ENCODE measurements at regions not wholly inside any gene's neighbourhood (a gene's known extent, or its start where the extent isn't known, plus 50 kb on each side); places are given as distances from the start of the nearest gene placed in this dataset.

GRCh38 chr9:18118268-18118667 is 355.7 kb upstream of the ADAMTSL1 start:
- Histone ChIP-seq H3K4me3 (no peak overlapping the region), H3K36me3 (no peaks in the 10 kb centered on the region), H3K27me3 (no peaks in the 10 kb centered on the region), H3K9me3 (no peaks in the 10 kb centered on the region), H3K4me1 (no peaks in the 10 kb centered on the region), H3K27ac (no peak overlapping the region)
- TF ChIP-seq POLR2AphosphoS5 (IDR thresholded peaks at IDR 0.05) (no peak), CTCF (IDR thresholded peaks at IDR 0.05) (no peak), POLR2A (IDR thresholded peaks at IDR 0.05) (no peak)
- intact Hi-C loops (cut with DNase I; ENCODE audit: low total_unique reads): no loop called here
- no peak for DNase-seq (ENCODE audit: low spot score in 2 of 2)

- Histone ChIP-seq H3K36me3 (no peaks in the 10 kb centered on the region), H3K27me3 (no peaks in the 10 kb centered on the region), H3K4me3 (no peak overlapping the region), H3K9me3 (no peaks in the 10 kb centered on the region), H3K4me1 (no peaks in the 10 kb centered on the region), H3K27ac (no peak overlapping the region)
- intact Hi-C loops (cut with DNase I; ENCODE audit: low total_unique reads): no loop called here
- DNase-seq (ENCODE audit: low spot score in 2 of 2): no peak
- TF ChIP-seq POLR2AphosphoS5 (IDR thresholded peaks at IDR 0.05) (no peak), POLR2A (IDR thresholded peaks at IDR 0.05) (no peak), CTCF (IDR thresholded peaks at IDR 0.05) (no peak)
Measured at GRCh38 chr9:18122171-18122570, 351.8 kb upstream of the ADAMTSL1 start.

- no peaks in the 10 kb centered on the region for H3K27me3 ChIP-seq
- H3K27ac ChIP-seq: no peak overlapping the region
- H3K4me3 ChIP-seq: no peak overlapping the region
- H3K4me1 ChIP-seq: no peaks in the 10 kb centered on the region
- H3K9me3 ChIP-seq: no peaks in the 10 kb centered on the region
- H3K36me3 ChIP-seq: no peaks in the 10 kb centered on the region
- DNase-seq (ENCODE audit: low spot score in 2 of 2): no peak
- intact Hi-C loops (cut with DNase I; ENCODE audit: low total_unique reads): no loop called here
- TF ChIP-seq POLR2AphosphoS5 (IDR thresholded peaks at IDR 0.05) (no peak), CTCF (IDR thresholded peaks at IDR 0.05) (no peak), POLR2A (IDR thresholded peaks at IDR 0.05) (no peak)
Measured at GRCh38 chr9:18124760-18125159, 349.2 kb upstream of the ADAMTSL1 start.

- no peak for TF ChIP-seq POLR2A (IDR thresholded peaks at IDR 0.05)
- no peak for TF ChIP-seq POLR2AphosphoS5 (IDR thresholded peaks at IDR 0.05)
- TF ChIP-seq CTCF (IDR thresholded peaks at IDR 0.05): no peak
- no peak overlapping the region for H3K27ac ChIP-seq
- H3K27me3 ChIP-seq: no peaks in the 10 kb centered on the region
- DNase-seq (ENCODE audit: low spot score in 2 of 2): no peak
- H3K36me3 ChIP-seq: no peaks in the 10 kb centered on the region
- H3K4me3 ChIP-seq: no peak overlapping the region
- no peaks in the 10 kb centered on the region for H3K4me1 ChIP-seq
- intact Hi-C loops (cut with DNase I; ENCODE audit: low total_unique reads): no loop called here
- no peaks in the 10 kb centered on the region for H3K9me3 ChIP-seq
Measured at GRCh38 chr9:18126831-18127498, 347.0 kb upstream of the ADAMTSL1 start.

- intact Hi-C loops (cut with DNase I; ENCODE audit: low total_unique reads): no loop called here
- Histone ChIP-seq H3K36me3 (no peaks in the 10 kb centered on the region), H3K27me3 (no peaks in the 10 kb centered on the region), H3K4me3 (no peak overlapping the region), H3K4me1 (no peaks in the 10 kb centered on the region), H3K27ac (no peak overlapping the region), H3K9me3 (no peaks in the 10 kb centered on the region)
- DNase-seq (ENCODE audit: low spot score in 2 of 2): no peak
- TF ChIP-seq POLR2AphosphoS5 (IDR thresholded peaks at IDR 0.05) (no peak), POLR2A (IDR thresholded peaks at IDR 0.05) (no peak), CTCF (IDR thresholded peaks at IDR 0.05) (no peak)
Measured at GRCh38 chr9:18127499-18127875, 346.5 kb upstream of the ADAMTSL1 start.
